AG04450 (cell line): ENCODE measurements at regions not wholly inside any gene's neighbourhood (a gene's known extent, or its start where the extent isn't known, plus 50 kb on each side); places are given as distances from the start of the nearest gene placed in this dataset.

ENCODE experiments used
- CTCF ChIA-PET: fragments of 300-600, 350-600 bp; formaldehyde crosslinking; extraction: SDS; loops from one replicate; lab custom pipeline; 2022; ENCODE audit warnings: antibody characterized with exemption, inconsistent platforms; lab: Charles Lee
- POLR2A ChIA-PET: fragments of 350-600 bp; formaldehyde crosslinking; extraction: SDS; loops from one replicate; lab custom pipeline; 2021; ENCODE audit warnings: antibody characterized with exemption, inconsistent platforms; lab: Yijun Ruan, JAX
- DNase-seq: peaks from one replicate; pipeline ENCODE4 v3.0.0-alpha.2; 2011; ENCODE audit warnings: low read depth, low spot score
- H3K27ac ChIP-seq: one replicate; pipeline ENCODE4 v1.5.1; 2012; ENCODE audit warnings: low read depth, low read length, control low read depth
- H3K27me3 ChIP-seq: one replicate; pipeline ENCODE4 v1.6.0; 2012; ENCODE audit warnings: low read length; ENCODE audit not compliant: control insufficient read depth, insufficient read depth
- H3K4me3 ChIP-seq: 2 replicates; pipeline ENCODE4 v1.5.1; 2011; ENCODE audit warnings: mild to moderate bottlenecking, low read depth, low read length, control low read depth
- H3K9me3 ChIP-seq: 2 replicates; pipeline ENCODE4 v1.5.1; 2012; ENCODE audit warnings: low read length; ENCODE audit not compliant: control insufficient read depth, insufficient read depth
- TF ChIP-seq, protein P1 (sequence below): IDR thresholded peaks from 2 replicates; pipeline ENCODE4 v1.5.1; 2011; ENCODE audit warnings: low read depth, low read length, control low read depth, inconsistent platforms

DNA sequence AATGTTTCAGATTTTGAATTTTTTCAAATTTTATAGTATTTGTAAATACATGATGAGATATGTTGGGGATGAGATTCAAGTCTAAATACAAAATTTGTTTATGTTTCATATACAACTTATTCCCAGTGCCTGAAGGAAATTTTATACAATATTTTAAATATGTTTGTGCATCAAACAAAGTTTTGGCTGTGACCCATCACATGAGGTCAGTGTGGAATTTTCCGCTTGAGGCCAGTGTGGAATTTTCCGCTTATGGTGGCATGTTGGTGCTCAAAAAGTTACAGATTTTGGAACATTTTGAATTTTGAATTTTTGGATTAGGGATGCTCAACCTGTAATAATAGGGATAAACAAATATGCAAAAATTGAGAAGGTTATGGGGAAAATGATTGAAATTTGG, 356.6 kb upstream of the JAG1 start:
- Histone ChIP-seq H3K27ac (no peak overlapping the region), H3K27me3 (no peaks in the 10 kb centered on the region), H3K4me3 (no peak overlapping the region), H3K9me3 (no peaks in the 10 kb centered on the region)
- DNase-seq = no peak
- CTCF ChIA-PET = no interaction called here
- TF ChIP-seq, protein P1, sequence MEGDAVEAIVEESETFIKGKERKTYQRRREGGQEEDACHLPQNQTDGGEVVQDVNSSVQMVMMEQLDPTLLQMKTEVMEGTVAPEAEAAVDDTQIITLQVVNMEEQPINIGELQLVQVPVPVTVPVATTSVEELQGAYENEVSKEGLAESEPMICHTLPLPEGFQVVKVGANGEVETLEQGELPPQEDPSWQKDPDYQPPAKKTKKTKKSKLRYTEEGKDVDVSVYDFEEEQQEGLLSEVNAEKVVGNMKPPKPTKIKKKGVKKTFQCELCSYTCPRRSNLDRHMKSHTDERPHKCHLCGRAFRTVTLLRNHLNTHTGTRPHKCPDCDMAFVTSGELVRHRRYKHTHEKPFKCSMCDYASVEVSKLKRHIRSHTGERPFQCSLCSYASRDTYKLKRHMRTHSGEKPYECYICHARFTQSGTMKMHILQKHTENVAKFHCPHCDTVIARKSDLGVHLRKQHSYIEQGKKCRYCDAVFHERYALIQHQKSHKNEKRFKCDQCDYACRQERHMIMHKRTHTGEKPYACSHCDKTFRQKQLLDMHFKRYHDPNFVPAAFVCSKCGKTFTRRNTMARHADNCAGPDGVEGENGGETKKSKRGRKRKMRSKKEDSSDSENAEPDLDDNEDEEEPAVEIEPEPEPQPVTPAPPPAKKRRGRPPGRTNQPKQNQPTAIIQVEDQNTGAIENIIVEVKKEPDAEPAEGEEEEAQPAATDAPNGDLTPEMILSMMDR = no peak
- POLR2A ChIA-PET = no interaction called here

DNA sequence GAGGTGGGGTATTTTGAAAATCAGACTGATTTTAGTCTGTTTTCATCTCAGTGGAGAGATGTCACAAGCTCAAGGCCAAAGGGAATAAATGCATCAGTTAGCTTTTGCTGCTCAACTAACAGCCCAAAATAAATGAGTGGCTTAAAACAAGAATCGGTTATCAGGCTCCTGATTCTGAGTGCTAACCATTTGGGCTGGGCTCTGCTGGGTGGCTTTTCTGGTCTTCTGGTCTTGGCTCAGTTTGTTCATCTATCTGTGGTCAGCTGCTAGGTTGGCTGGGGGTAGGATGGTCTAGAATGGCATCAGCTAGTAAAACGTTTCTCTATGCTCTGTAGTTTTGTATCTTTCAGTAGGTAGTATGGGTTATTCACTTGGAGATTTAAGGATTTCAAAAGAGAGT, 357.5 kb upstream of the JAG1 start:
- Histone ChIP-seq H3K9me3 (no peaks in the 10 kb centered on the region), H3K27ac (no peak overlapping the region), H3K4me3 (no peak overlapping the region), H3K27me3 (no peaks in the 10 kb centered on the region)
- no peak for DNase-seq
- ChIA-PET CTCF (no interaction called here), POLR2A (no interaction called here)
- TF ChIP-seq, protein P1 = no peak

DNA sequence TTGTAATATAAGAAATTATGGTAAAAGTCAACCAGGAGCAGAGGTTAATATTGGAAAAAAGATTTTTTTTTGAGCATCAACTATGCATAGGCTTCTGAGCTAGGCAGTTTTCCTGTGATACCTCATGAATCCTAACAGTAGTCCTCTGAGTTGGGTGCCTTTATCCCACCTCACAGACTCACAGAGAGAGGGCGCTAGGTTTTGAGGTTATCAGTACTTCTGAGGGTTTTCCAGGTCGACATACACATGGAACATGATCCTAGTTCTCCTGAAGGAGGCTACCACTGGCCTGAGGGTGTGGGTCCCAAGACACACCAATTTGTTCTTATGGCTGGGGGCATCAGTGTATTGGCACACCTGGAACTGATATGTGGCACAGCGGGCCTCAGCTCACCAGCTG, 358.8 kb upstream of the JAG1 start:
- no peak for DNase-seq
- no peak overlapping the region for H3K4me3 ChIP-seq
- no peaks in the 10 kb centered on the region for H3K9me3 ChIP-seq
- TF ChIP-seq, protein P1 = no peak
- no peaks in the 10 kb centered on the region for H3K27me3 ChIP-seq
- H3K27ac ChIP-seq = no peak overlapping the region
- POLR2A ChIA-PET = no interaction called here
- CTCF ChIA-PET = no interaction called here

DNA sequence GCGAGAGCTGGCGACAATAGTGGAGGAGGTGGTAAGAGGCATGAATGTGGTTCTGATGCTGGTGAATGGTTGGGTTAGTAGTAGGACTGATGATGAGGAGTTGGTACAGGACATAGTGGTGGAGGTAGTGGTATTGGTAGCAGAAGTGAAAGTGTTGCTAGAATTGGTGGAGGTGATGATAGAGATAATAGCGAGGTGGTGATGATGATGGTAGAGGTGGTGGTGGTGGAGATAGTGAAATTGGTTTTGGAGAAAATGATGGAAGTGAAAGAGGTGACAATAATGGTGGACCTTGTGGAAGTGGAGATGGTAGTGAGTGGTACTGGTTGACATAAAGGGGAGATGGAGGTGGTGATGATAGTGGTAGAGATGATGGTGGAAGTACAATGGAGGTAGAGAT, 360.2 kb upstream of the JAG1 start:
- H3K27me3 ChIP-seq = no peaks in the 10 kb centered on the region
- ChIA-PET POLR2A (no interaction called here), CTCF (no interaction called here)
- TF ChIP-seq, protein P1 = no peak
- H3K27ac ChIP-seq = no peak overlapping the region
- DNase-seq = no peak
- no peak overlapping the region for H3K4me3 ChIP-seq
- no peaks in the 10 kb centered on the region for H3K9me3 ChIP-seq

DNA sequence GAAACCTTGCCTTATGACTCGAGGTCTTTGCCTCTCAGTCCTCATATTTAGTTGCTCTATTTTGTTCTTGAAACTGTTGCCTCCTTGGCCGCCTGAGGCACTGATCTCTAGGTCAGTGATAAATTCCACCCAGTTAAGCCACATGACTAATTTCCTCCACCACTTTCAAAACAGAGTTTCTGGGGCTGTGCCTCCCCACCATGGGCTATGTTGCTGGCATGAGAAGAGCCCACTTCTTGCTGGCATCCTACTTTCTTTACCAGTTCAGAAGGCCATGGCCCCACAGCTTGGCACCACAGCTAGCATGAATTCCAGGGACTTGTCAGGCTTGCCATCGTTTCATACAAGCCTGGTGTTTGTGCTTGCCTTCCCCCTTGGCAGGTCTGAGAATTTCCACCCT, 361.4 kb upstream of the JAG1 start:
- Histone ChIP-seq H3K4me3 (no peak overlapping the region), H3K9me3 (no peaks in the 10 kb centered on the region), H3K27me3 (no peaks in the 10 kb centered on the region), H3K27ac (no peak overlapping the region)
- TF ChIP-seq, protein P1 = no peak
- ChIA-PET CTCF (no interaction called here), POLR2A (no interaction called here)
- DNase-seq = no peak
